ENCODE measurements at regions not wholly inside any gene's neighbourhood (a gene's known extent, or its start where the extent isn't known, plus 50 kb on each side); places are given as distances from the start of the nearest gene placed in this dataset.

GRCh38 chr2:173513107-173513727 is 158.5 kb downstream of the CDCA7 start:
- TF ChIP-seq CTCF (IDR thresholded peaks at IDR 0.05; ENCODE audit: borderline replicate concordance, extremely low read depth, low read length, poor library complexity, severe bottlenecking) (no peak), EZH2 (IDR thresholded peaks at IDR 0.05; ENCODE audit: borderline replicate concordance, low read depth, low read length, severe bottlenecking) (no peak)

Data from DND-41 (cell line).